Skin epidermis (tissue), 12 donors: ENCODE measurements at regions not wholly inside any gene's neighbourhood (a gene's known extent, or its start where the extent isn't known, plus 50 kb on each side); places are given as distances from the start of the nearest gene placed in this dataset.
"Not testable (repeated sequence)": the region's sequence is repeated elsewhere in the genome, so short reads cannot be mapped to it uniquely, and the experiment has no call there.

ENCODE experiments used
- H3K27ac ChIP-seq, 21 experiments: fragments of 200-600 bp; sonication (generic) in 11 of 21; one replicate each; pipeline ENCODE4 v1.5.0; 2020; ENCODE audit warnings: mild to moderate bottlenecking in 3 of 21, inconsistent platforms in 2 of 21, moderate library complexity in 2 of 21
- H3K4me3 ChIP-seq, 7 experiments: fragments of 200-600 bp; sonication (generic) in 2 of 7; one replicate each; pipeline ENCODE4 v1.5.0; 2020; ENCODE audit warnings: inconsistent platforms in 2 of 7, mild to moderate bottlenecking in 2 of 7, moderate library complexity in 1 of 7

DNA sequence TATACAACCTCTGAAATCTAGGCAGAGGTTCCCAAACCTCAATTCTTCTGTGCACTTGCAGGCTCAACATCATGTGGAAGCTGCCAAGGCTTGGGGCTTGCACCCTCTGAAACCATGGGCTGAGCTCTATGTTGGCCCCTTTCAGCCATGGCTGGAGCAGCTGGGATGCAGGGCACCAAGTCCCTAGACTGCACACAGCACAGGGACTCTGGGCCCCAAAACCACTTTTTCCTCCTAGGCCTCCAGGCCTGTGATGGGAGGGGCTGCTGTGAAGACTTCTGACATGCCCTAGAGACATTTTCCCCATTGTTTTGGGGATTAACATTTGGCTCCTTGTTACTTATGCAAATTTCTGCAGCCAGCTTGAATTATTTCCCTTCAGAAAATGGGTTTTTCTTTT, 250.4 kb downstream of the ERMARD start:
- not testable (repeated sequence) for H3K4me3 ChIP-seq, H3K27ac ChIP-seq

DNA sequence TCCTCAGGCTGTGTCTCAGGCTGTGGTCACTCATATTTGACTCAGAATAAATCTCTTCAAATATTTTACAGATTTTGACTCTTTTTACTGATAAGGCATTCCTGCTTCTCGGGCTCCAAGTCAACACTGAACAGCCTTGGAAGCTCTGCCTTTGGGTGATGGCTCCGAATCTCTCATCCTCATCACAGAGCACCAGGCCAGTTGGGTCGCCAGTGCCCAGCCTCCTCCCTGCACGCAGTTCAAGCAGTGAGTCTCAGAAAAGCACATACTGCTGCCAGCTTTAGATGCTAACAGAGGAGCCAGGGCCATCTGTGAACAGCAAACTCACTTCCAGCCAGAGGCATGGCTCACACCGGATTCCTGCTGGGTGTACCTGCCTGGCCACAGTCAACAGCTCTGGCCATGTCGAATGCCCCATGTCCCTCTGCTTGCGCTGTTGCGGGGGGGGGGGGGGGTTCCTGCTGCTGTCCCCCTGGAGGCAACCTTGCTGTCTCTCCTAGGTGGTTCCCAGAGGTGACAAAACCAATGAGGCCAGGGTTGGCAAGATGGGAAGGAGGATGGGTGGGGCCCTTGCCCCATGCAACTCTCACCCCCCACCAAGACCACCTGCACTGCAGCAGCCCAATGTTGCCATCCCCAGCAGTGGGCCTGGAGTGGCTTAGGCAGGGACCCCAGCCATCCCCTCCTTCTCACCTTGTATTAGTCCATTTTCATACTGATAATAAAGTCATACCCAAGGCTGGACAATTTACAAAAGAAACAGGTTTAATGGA, 248.8 kb downstream of the ERMARD start:
- Histone ChIP-seq H3K27ac (no peak overlapping the region), H3K4me3 (no peak overlapping the region)

DNA sequence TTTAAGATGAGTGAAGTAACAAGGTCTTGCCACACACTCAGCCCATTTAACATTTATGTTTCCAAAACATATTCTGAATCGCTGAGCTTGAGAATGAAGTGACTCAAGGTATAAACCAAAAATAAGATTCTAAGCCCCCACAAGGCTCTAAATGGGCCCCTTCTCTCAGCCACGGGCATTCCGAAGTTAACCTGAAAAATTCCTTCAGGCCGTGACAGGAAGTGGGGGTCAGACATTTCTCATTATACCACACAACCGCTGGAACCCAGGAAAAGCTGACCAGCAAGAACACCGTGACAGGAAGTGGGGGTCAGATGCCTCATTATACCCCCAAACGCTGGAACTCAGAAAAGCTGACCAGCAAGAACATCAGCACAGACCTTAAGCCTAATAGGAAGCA, 247.9 kb downstream of the ERMARD start:
- H3K4me3 ChIP-seq, result no peak overlapping the region
- H3K27ac ChIP-seq, result no peak overlapping the region

DNA sequence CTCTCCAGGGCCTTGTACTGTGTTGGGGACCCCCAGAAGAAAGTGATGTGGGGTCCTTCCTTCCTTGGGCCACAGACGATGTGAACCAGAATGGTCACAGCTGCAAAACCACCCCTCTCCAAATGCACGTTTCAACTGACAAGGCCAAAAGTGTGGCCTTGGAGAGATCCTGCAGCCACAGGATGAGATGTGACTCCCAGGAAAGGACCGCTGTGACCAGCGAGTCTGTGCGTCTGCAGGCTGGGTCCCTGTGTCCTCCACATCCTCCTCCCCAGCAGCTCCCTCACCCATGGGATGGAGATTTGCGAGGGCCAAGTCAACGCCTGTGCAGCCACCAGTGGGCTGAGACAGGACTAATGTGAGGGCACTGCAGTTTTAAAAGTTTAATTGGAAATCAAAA, 247.0 kb downstream of the ERMARD start:
- Histone ChIP-seq H3K27ac (no peak overlapping the region), H3K4me3 (no peak overlapping the region)

DNA sequence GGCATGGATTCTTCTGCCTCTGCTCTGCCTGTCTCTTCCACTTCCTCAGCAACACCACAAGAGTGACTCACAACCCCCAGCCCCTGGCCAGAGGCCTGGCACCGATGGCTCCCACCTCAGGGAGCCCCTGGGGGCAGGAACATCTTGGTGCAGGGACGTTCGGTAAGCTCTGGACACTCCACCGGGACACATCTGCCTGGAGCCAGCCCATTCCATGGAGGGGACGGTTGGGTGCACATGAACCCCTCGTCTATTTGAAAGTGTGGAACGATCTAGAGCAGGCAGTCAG, 246.5 kb downstream of the ERMARD start:
- H3K27ac ChIP-seq, result peak overlapping the region in 2 of 21 experiments; percentile 29 to 51
- no peak overlapping the region for H3K4me3 ChIP-seq

DNA sequence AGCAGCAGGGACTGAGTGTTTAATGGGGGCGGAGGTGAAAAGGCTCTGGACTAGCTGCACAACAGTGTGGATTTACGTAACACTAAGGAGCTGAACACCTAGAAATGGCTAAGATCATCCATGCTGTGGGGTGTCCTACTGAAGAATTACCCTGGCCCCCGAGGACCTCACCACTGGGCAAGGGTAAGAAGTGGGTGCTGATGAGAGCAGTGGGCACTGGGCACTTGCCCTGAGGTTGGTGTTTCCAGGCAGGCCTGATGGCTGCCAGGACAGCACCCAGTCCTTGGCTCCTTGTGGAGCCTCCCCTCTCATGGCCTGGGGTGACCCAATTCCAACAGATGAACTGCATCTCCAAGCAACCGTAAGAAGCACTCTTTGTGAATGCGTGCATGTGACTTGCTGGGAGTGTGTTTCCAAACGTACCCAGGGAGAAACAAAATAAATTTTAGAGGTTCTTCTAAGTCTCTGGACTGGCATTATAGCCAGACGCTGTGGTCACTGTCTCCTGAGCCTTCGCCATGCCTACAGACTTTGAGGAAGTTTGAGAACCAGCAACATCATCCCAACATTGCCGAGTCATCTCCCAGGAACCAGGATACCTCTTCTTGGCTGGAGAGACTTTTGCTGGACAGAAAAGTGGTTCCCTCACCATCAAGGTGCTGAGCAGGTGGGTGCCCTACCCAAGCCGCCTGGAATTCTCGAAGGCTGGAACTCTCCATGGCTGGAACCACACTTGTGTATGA, 245.9 kb downstream of the ERMARD start:
- Histone ChIP-seq H3K4me3 (no peak overlapping the region), H3K27ac (peak overlapping the region in 2 of 21 experiments; percentile 29 to 51)

DNA sequence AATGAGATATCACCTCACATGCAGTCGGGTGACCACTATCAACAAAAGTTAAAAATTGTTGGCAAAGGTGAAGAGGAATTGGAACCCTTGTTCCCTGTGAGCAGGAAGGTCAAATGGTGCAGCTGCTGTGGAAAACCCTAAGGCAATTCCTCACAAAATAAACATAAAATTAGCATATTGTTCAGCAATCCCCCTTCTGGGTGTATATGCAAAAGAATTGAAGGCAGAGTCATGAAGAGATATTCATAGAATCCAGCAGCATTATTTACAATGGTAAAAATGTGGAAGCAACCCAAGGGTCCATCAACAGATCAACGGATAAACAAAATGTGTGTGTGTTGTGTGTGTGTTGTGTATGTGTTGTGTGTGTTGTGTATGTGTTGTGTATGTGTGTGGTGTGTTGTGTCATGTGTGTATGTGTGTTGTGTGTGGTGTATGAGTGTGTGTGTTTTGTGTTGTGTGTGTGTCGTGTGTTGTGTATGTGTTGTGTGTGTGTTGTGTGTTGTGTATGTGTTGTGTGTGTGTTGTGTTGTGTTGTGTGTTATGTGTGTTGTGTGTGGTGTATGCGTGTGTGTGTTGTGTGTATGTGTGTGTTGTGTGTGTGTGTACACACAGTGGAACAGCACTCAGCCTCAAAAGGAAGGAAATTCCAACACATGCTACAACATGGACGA, 245.1 kb downstream of the ERMARD start:
- Histone ChIP-seq H3K4me3 (no peak overlapping the region), H3K27ac (no peak overlapping the region)

DNA sequence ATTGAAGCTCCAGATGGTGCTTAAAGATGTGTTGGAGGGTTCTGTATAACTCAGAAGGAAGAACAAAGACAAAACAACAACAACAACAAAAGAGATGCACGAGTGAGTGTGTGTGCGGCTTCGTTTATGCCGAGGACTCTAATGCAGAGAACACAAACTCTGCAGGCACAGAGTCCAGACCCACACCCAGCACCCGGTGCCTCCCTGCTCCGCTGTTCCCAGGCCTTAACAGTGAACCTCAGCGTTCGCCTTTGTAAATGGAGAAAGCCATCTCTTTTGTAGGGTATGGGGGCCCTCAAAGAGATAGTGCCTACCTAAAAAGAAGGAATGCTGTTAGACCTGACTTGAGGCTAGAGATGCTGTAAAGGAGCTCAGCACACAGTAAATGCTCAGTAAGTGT, 243.3 kb downstream of the ERMARD start:
- Histone ChIP-seq H3K27ac (no peak overlapping the region), H3K4me3 (no peak overlapping the region)

DNA sequence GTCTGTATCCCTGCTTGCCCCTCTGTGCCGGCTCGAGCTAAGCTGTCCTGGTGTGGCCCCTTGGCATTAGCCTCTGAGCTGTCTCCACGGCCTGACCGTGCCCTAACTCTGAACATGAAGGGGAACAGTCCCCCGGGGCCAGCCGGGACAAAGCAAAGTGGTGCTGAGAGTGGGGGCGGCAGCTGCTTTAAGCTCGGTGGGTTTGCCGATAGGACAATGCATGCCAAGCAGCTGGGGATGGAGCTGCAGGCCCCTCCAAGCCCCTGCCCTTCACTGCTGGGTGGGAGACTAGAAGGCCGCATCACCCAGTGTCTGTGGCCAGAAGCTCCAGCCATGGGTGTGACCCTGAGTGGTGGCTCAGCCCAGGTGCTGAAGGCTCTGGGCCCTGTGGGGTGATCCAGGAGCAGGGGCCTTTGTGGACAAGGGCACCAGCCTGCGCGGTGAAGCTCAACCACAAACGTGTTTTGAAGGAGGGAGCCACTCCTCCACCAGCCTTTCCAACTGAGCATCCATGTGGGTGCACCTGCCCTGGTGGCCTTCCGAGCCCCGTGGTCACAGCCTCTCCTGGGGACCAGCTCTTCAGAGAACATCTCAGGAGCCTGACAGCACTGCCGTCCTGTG, 242.5 kb downstream of the ERMARD start:
- no peak overlapping the region for H3K4me3 ChIP-seq
- no peak overlapping the region for H3K27ac ChIP-seq

DNA sequence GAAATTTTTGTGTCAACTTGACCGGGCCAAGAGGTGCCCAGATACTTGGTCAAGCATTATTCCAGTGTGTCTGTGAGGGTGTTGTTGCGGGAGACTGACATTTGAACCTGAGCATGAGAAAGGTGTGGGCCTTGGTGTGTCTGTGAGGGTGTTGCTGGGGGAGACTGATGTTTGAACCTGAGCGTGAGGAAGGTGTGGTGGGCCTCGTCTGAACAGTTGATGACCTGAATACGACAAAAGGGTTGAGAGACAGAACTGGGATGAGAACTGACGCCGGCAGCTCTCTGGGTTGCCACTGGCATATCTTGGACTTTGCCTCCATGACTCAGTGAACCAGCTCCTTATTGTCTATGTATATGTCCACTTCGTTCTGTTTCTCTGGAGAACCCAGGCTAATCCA, 240.5 kb downstream of the ERMARD start:
- H3K4me3 ChIP-seq, result no peak overlapping the region
- no peak overlapping the region for H3K27ac ChIP-seq

DNA sequence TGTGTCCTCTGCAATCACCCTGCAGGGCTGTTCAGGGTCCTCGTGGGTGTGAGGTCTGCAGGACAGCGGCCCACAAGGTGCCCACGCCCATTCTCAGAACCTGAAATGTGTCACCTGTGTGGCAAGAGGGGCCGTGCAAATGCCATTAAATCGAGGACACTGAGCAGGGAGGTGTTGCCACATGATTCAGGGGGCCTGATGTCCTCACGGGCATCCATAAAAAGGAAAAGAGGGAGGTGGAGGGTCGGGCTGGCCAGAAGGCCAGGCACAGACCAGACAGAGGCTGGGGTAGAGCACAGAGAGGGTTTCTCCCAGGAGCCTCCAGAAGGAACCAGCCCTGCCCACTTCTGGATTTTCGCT, 239.6 kb downstream of the ERMARD start:
- no peak overlapping the region for H3K4me3 ChIP-seq
- H3K27ac ChIP-seq, result no peak overlapping the region

DNA sequence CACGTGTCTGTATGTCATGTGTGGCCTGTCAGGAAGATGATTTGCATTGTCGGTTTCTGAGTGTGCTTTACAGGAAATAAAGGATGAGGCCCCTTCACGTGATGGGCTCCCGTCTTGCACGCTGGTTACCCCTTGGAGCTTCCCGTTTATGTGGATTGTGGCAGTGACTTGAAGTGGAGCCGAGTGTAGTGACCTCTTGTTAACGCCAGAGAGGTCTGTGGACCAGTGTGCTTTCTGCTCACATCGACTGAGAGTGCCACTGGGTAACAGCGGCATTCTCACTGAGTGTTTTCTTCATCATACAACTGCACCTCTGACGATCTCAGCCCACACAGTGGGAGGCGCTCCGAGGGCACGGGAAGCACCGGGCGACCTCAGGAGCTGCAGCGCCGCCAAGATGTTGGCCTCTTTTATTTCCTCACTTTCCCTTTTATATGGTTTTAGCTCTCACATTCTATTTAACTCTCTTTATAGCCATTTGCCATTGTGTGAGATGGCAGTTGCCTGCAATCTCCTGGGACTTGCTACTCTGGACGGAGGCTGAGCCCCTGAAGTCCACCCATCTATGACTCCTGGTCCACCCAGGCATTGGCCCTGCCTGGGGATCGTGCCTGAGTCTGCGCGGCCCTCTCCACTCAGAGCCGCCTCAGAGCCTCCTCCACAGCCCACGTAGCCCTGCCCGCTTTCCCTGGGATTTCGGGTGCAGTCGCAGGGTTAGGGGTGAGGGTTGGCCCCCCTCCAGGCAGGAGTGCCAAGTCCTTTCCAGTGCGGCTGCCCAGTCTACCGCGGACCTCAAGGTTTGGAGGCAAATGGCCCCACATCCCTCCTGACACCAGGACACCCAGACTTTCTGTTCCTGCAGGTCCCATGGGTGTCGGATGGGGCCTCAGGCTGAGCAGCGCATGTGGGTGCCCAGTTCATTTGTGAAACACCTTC, 238.9 kb downstream of the ERMARD start:
- Histone ChIP-seq H3K27ac (no peak overlapping the region), H3K4me3 (no peak overlapping the region)

DNA sequence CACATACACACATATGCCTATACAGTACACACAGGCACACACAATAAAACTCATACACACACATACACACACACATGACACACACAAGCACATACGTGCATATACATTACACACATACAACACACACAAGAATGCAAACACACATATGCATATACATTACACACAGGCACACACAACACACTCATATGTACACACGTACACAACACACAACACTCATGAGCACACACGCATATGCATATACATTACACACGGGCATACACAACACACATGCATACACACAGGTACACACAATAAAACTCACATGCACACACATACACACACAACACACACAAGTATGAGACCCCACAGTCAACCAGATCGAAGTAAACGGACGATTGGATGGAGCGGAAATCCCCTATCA, 238.2 kb downstream of the ERMARD start:
- Histone ChIP-seq H3K4me3 (no peak overlapping the region), H3K27ac (no peak overlapping the region)

DNA sequence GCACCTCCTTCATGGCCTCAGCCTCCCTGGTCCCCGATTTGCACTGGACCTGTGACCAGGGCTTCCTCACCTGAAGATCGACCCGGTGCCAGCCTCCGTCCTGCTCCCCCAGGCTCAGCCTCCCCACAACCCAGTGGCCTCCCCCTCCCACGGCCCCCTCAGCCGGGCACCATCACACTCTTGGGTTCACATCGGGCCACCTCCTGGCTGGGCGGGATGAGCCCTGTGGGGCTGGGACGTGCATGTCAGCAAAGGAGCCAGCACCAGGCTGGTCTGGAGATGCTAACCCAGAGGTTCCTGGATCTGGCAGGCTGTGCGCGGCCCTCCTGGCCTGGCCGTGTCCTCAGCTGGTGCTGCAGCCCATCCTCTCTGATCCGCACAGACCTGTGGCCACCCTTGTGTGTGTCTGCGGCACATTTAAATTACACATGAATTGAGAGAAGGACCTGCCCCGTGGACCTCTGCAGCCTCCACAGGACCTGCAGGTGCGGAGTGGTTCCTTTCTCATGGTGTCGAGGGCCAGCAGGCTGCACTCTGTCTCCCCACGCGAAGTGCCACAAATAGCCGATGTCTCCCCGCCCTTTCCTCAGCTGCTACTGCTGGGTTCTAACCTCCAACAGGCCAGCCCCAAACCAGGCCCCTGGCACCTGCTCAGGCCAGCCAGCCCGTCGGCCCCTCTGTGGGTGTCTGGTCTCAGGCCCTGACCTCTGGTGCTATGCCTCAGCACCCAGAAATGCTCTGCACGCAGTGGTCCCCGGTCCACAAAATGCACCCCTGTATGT, 237.5 kb downstream of the ERMARD start:
- H3K4me3 ChIP-seq, result no peak overlapping the region
- H3K27ac ChIP-seq, result no peak overlapping the region

DNA sequence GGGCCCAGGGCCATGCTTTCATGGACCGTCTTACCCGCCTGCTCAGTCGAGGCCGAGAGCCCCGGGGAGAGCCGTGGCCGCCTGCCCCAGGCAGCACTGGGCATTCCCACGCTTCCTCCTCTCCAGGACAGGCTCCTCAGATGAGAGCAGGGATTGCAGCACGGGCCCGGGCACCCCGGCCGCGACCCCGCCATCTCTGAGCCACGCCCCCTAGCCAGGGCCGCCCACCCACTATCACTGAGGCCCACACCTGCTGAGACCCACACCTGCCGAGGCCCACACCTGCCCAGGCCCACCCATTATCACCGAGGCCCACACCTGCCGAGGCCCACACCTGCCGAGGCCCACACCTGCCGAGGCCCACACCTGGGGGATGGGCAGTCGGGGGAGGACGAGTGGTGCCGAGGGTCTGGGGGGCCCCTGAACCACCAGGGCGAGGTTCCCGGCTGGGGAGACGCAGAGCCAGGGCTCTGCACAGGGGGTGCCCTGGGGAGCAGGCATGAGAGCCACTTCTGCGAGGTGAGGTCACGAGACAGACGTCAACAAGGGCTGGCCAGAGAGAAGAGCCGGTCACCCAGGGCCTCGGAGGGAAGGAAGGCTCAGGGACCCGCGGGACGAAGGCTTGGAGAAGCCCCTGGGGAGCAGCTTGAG, 235.6 kb downstream of the ERMARD start:
- Histone ChIP-seq H3K4me3 (no peak overlapping the region), H3K27ac (no peak overlapping the region)

DNA sequence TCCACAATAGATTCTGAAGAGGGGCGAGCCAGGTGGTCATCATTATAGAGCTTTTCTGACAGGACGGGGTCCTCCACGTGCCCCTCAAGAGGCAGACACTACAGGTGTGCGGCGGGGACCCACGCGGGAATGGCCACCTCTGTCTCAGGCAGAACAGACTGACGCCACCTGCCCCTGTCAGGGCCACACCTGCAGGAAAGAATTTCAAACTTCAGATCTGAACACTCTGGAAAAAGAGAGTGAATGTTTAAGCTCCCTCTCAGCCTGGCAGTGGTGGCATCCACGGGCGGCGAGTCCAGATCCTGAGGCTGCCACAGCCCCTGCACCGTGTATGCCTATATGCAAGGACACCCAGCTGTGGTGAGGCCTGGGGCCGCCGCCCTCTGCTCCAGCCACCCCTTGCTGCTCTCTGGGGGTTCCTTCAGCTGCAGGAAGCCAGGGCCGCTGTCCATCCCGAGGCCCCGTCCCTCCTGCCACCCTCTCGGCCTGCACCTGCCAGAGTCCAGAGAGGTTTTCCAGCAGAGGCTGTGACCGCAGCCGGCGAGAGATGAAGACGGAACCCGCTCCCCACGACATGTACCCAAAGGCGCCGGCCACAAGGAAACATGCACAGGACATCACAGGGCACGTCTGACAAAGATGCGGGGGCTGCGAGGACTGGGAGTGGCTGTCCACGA, 234.9 kb downstream of the ERMARD start:
- no peak overlapping the region for H3K4me3 ChIP-seq
- no peak overlapping the region for H3K27ac ChIP-seq

DNA sequence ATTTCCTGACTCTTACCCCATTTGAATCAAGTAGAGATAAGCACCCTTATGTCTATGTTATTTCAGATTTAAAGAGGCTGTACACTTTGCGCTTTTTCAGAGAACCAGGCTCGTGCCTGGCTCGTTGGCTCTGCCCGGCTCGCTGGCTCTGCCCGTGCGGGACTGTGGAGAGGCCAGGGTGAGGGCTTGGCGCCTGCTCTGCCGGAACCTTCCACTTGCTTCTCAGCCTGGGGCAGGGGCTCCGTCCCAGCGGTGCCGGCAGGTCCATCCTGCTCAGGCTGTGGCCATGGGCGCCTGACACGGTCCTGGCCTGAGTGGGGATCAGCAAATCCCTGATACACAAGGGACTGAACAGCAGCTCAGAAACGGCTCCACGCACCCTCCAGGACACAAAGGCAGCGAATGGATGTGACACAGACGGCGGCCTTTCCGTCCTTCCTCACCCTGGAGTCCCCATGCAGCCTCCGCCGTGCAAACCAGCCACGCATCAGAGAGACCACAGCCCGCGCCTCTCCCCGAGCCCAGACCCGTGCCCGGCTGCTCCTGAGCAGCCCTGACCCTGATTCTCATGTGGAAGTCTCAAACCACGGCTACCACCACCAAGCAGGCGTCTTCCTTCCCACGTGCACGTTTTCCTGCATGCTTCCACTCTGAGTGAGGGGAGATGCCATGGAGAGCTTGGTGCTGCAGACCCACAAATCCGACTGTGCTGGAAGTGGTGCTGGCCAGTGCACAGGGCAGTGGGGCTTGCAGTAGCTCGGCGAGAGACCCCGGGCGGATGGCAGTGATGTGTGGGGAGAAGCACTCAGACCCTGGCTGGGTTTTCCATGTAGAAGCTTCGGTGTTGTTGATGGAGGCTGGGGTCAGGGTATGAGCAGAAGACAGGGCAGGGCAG, 233.9 kb downstream of the ERMARD start:
- Histone ChIP-seq H3K27ac (no peak overlapping the region), H3K4me3 (no peak overlapping the region)
